ENCODE measurements at regions not wholly inside any gene's neighbourhood (a gene's known extent, or its start where the extent isn't known, plus 50 kb on each side); places are given as distances from the start of the nearest gene placed in this dataset.

- no peak for FAIRE-seq
These were observed 63.5 kb upstream of the DCD start for GRCh38 chr12:54711669-54712068.

- FAIRE-seq = no peak
These were observed 60.7 kb upstream of the DCD start for GRCh38 chr12:54708826-54709225.

- FAIRE-seq = no peak
These were observed 56.0 kb upstream of the DCD start for GRCh38 chr12:54704202-54704601.

GRCh38 chr12:54701940-54702592 lies 53.9 kb upstream of the DCD start:
- FAIRE-seq = peak; percentile 89

- no peak for FAIRE-seq
These were observed 52.7 kb upstream of the DCD start for GRCh38 chr12:54700849-54701248.

GRCh38 chr12:54700301-54700700 lies 52.1 kb upstream of the DCD start:
- no peak for FAIRE-seq
